Vagina (tissue), 2 donors: ENCODE measurements at regions not wholly inside any gene's neighbourhood (a gene's known extent, or its start where the extent isn't known, plus 50 kb on each side); places are given as distances from the start of the nearest gene placed in this dataset.

Source experiments
- CTCF ChIP-seq, 3 experiments: fragments of 450-650 bp in 2 of 3; fragments of 200-600 bp in 1 of 3; sonication (generic) in 1 of 3; IDR thresholded peaks; one replicate each; pipeline ENCODE4 v1.5.1; 2017 to 2019; ENCODE audit warnings: antibody characterized with exemption in 3 of 3, mild to moderate bottlenecking in 2 of 3, moderate library complexity in 2 of 3
- POLR2A ChIP-seq, 2 donors: fragments of 450-650 bp; IDR thresholded peaks; one replicate each; pipeline ENCODE4 v1.6.1; 2017; ENCODE audit warnings: antibody characterized with exemption in 2 of 2, mild to moderate bottlenecking in 2 of 2, moderate library complexity in 2 of 2
- POLR2AphosphoS5 ChIP-seq, 2 donors: sonication (generic); formaldehyde crosslinking; IDR thresholded peaks; one replicate each; pipeline ENCODE4 v1.9.0; 2017; ENCODE audit warnings: antibody characterized with exemption in 2 of 2, mild to moderate bottlenecking in 2 of 2, low read depth in 1 of 2; ENCODE audit not compliant: insufficient read depth in 1 of 2

DNA sequence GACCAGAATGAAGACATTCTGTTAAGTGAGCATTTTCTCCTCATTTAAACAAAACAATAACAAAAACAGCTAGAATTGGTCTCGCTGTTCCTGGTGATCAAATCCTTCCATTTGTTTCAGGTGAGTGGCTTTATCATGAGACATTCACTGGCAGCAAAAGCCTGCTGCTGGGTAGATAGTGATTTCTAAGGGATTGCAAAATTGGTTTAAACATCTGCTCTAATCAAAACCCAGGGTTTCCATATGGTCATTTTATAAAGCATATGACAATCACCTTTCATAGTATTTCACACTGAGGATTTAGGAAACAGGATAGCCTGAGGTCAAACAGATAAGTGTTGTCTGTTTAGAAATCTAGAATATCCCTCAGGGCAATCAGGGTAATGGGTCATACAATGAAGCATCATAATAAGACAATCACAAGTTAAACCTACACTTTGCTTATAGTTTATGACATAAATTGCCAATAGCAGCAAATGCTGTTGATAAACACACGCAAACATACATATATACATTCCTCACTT is 769.6 kb upstream of the C9orf72 start:
- TF ChIP-seq POLR2AphosphoS5 (IDR thresholded peaks at IDR 0.05; ENCODE audit: insufficient read depth in 1 of 2, low read depth in 1 of 2), result no peak
- TF ChIP-seq CTCF (IDR thresholded peaks at IDR 0.05), result no peak
- no peak for TF ChIP-seq POLR2A (IDR thresholded peaks at IDR 0.05)
